Breast epithelium (tissue), 4 donors: ENCODE measurements at regions not wholly inside any gene's neighbourhood (a gene's known extent, or its start where the extent isn't known, plus 50 kb on each side); places are given as distances from the start of the nearest gene placed in this dataset.
"Not testable (repeated sequence)": the region's sequence is repeated elsewhere in the genome, so short reads cannot be mapped to it uniquely, and the experiment has no call there.

Experiments
- DNase-seq, 2 donors: peaks; one replicate each; pipeline ENCODE4 v3.0.0-alpha.2; 2019; ENCODE audit warnings: low spot score in 2 of 2
- H3K27ac ChIP-seq, 2 donors: fragments of 200-600 bp; sonication (generic) in 1 of 2; one replicate each; pipeline ENCODE4 v1.5.1; 2016 to 2019; ENCODE audit warnings: mild to moderate bottlenecking in 1 of 2
- H3K27me3 ChIP-seq, 2 donors: fragments of 200-600 bp; sonication (generic) in 1 of 2; one replicate each; pipeline versions ENCODE4 v1.5.1 to v1.6.0; 2017 to 2019; ENCODE audit warnings: control low read depth in 1 of 2, mild to moderate bottlenecking in 1 of 2
- H3K36me3 ChIP-seq: fragments of 200-600 bp; one replicate; pipeline ENCODE4 v1.5.1; 2019
- H3K4me1 ChIP-seq, 2 donors: fragments of 200-600 bp; sonication (generic); one replicate each; pipeline ENCODE4 v1.5.1; 2016 to 2019; ENCODE audit warnings: control low read depth in 1 of 2
- H3K4me3 ChIP-seq, 3 donors: fragments of 200-600 bp; sonication (generic); 1 replicate in 2 of 3; 2 replicates in 1 of 3; pipeline ENCODE4 v1.5.1; 2016 to 2019; ENCODE audit warnings: mild to moderate bottlenecking in 3 of 3, moderate library complexity in 2 of 3
- H3K9me3 ChIP-seq, 2 donors: fragments of 200-600 bp; sonication (generic) in 1 of 2; one replicate each; pipeline ENCODE4 v1.5.1; 2016 to 2019; ENCODE audit warnings: control low read depth in 1 of 2
- POLR2A ChIP-seq: fragments of 450-650 bp; IDR thresholded peaks from one replicate; pipeline ENCODE4 v1.6.1; 2016; ENCODE audit warnings: antibody characterized with exemption, mild to moderate bottlenecking, moderate library complexity
- POLR2AphosphoS5 ChIP-seq, 3 donors: sonication (generic); formaldehyde crosslinking; IDR thresholded peaks; one replicate each; pipeline ENCODE4 v1.6.1; 2017; ENCODE audit warnings: antibody characterized with exemption in 3 of 3
- intact Hi-C: fragments of 100-400 bp; cut with DNase I; formaldehyde crosslinking; loops from one replicate; pipeline ENCODE4 v1.15.1; 2023; ENCODE audit warnings: low total_unique reads
- TF ChIP-seq, protein P1 (sequence below), 3 donors: fragments of 450-650 bp; IDR thresholded peaks; one replicate each; pipeline ENCODE4 v1.5.1; 2016 to 2017; ENCODE audit warnings: antibody characterized with exemption in 3 of 3, mild to moderate bottlenecking in 3 of 3, moderate library complexity in 3 of 3

DNA sequence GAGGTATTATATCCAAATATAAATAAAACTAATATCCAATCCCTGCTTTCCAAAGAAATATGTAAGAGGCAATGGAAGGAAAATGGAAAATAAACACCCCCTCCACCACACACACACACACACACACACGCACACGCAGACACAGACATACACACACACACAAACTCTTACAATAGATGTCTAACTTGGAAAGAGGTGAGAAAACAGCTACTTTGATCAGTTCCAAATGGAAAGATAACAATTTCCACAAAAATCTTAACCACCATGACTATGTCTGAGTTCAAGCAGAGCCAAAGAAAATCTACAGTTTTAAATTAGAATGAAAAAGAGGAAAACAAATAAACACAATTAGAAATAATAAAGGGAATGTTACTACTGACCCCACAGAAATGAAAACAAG lies 285.3 kb upstream of the TGFBR2 start:
- no peak overlapping the region for H3K27ac ChIP-seq
- H3K36me3 ChIP-seq = no peaks in the 10 kb centered on the region
- no peak for DNase-seq
- H3K4me3 ChIP-seq = no peak overlapping the region
- no peaks in the 10 kb centered on the region for H3K9me3 ChIP-seq
- no peaks in the 10 kb centered on the region for H3K4me1 ChIP-seq
- no peak for TF ChIP-seq POLR2AphosphoS5 (IDR thresholded peaks at IDR 0.05)
- TF ChIP-seq, protein P1, sequence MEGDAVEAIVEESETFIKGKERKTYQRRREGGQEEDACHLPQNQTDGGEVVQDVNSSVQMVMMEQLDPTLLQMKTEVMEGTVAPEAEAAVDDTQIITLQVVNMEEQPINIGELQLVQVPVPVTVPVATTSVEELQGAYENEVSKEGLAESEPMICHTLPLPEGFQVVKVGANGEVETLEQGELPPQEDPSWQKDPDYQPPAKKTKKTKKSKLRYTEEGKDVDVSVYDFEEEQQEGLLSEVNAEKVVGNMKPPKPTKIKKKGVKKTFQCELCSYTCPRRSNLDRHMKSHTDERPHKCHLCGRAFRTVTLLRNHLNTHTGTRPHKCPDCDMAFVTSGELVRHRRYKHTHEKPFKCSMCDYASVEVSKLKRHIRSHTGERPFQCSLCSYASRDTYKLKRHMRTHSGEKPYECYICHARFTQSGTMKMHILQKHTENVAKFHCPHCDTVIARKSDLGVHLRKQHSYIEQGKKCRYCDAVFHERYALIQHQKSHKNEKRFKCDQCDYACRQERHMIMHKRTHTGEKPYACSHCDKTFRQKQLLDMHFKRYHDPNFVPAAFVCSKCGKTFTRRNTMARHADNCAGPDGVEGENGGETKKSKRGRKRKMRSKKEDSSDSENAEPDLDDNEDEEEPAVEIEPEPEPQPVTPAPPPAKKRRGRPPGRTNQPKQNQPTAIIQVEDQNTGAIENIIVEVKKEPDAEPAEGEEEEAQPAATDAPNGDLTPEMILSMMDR (IDR thresholded peaks at IDR 0.05) = no peak
- TF ChIP-seq POLR2A = no peak
- intact Hi-C loops = no loop called here
- no peaks in the 10 kb centered on the region for H3K27me3 ChIP-seq

DNA sequence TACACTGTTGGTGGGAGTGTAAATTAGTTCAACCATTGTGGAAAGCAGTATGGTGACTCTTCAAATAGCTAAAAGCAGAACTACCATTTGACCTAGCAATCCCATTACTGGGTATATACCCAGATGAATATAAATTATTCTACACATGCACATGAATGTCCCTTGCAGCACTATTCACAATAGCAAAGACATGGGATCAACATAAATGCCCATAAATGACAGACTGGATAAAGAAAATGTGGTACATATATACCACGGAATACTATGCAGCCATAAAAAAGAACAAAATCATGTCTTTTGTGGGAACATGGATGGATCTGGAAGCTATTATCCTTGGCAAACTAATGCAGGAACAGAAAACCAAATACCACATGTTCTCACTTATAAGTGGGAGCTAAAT lies 282.8 kb upstream of the TGFBR2 start:
- H3K4me3 ChIP-seq, H3K27me3 ChIP-seq, H3K27ac ChIP-seq, H3K36me3 ChIP-seq, H3K4me1 ChIP-seq, H3K9me3 ChIP-seq, DNase-seq, intact Hi-C loops: not testable (repeated sequence)

DNA sequence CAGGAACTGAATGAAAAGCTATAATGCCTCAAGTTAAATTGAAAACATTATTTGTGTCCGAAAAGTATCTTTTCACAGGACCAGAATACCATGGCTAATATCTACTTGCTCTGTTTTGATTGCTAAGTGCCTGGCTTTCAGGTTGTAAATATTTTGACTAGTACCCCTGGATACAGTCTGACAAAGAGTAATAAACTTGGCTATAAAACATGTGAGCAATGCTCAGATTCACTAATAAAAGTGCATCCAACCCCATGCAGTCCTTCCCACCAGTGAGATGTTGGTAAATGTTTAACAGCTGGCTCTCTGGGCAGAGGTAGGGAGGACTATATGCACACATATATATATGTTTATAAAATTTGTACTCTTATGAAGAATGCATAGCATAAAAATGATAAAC lies 281.8 kb upstream of the TGFBR2 start:
- Histone ChIP-seq H3K4me3 (no peak overlapping the region), H3K27ac (no peak overlapping the region)
- TF ChIP-seq, protein P1 (IDR thresholded peaks at IDR 0.05) = no peak
- TF ChIP-seq POLR2A = no peak

DNA sequence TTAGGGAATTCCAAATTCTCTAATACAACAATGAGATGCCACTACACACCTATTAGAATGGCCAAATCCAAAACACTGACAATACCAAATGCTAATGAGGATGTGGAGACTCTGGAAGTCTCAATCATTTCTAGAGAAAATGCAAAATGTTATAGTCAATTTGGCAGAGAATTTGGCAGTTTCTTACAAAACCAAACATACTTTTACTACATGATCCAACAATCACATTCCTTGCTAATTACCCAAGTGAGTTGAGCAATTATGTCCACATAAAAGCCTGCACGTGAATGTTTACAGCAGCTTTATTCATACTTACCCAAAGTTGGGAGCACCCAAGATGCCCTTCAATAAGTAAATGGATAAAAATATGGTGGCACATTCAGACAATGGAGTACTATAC lies 278.4 kb upstream of the TGFBR2 start:
- intact Hi-C loops = not testable (repeated sequence)

More for the DNA sequence above, 281.8 kb upstream of the TGFBR2 start:
- no peaks in the 10 kb centered on the region for H3K27me3 ChIP-seq
- H3K9me3 ChIP-seq = no peaks in the 10 kb centered on the region
- intact Hi-C loops = no loop called here
- H3K4me1 ChIP-seq = no peaks in the 10 kb centered on the region
- DNase-seq = no peak
- H3K36me3 ChIP-seq = no peaks in the 10 kb centered on the region

DNA sequence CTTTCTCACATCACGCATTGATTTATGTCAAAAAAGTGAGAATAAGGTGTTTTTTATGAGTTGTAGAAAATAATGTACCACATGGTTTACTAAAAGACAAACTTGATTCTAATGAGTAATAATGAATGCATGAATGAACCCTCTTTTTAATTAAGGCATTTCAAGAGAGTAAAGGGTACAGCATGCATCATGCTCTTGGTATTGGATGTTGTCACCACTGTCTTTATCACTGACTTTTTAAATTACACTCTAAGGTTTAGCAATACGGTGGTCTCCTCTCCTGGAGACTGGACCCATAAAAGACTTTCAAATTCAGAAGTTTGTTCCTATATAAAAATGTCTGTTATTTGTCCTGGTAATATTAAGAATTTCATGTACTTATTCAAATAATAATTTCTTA lies 277.5 kb upstream of the TGFBR2 start:
- DNase-seq, H3K27me3 ChIP-seq, H3K4me1 ChIP-seq, H3K4me3 ChIP-seq, H3K27ac ChIP-seq, H3K9me3 ChIP-seq, H3K36me3 ChIP-seq, intact Hi-C loops: not testable (repeated sequence)

More for the DNA sequence above, 278.4 kb upstream of the TGFBR2 start:
- not testable (repeated sequence) for H3K9me3 ChIP-seq, H3K4me1 ChIP-seq, H3K27me3 ChIP-seq, H3K36me3 ChIP-seq, H3K4me3 ChIP-seq, DNase-seq, H3K27ac ChIP-seq

DNA sequence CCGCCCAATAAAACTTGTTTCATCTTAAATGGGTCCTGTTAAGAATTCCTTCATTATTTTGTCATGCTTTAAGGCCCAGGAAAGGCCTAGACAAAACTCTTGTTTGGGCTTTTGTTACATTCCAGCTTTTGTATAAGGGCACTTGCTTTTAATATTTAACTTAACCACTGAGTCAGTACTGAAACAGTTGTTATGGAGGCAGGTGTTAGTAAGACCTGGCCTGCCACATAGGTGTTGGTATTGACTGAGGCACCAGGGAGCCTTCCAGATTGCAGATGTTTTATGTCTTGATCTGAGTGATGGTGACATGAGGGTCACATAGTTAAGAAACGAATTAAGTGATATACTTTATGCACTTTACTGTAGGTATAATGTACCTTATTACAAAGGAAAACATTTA lies 274.9 kb upstream of the TGFBR2 start:
- intact Hi-C loops = no loop called here
- no peaks in the 10 kb centered on the region for H3K9me3 ChIP-seq
- no peak overlapping the region for H3K27ac ChIP-seq
- H3K36me3 ChIP-seq = no peaks in the 10 kb centered on the region
- DNase-seq = no peak
- no peak for TF ChIP-seq POLR2A
- TF ChIP-seq, protein P1 (IDR thresholded peaks at IDR 0.05) = no peak
- TF ChIP-seq POLR2AphosphoS5 (IDR thresholded peaks at IDR 0.05) = no peak
- no peaks in the 10 kb centered on the region for H3K27me3 ChIP-seq
- no peak overlapping the region for H3K4me3 ChIP-seq
- no peaks in the 10 kb centered on the region for H3K4me1 ChIP-seq
